H9 (cell line): ENCODE measurements at regions not wholly inside any gene's neighbourhood (a gene's known extent, or its start where the extent isn't known, plus 50 kb on each side); places are given as distances from the start of the nearest gene placed in this dataset.

Experiments
- DNase-seq: peaks from one replicate; pipeline ENCODE4 v3.0.0-alpha.2; 2017
- H2AFZ ChIP-seq: one replicate; pipeline ENCODE4 v1.6.1; 2013; ENCODE audit warnings: mild to moderate bottlenecking, low read length, control low read depth, moderate library complexity
- H2AK5ac ChIP-seq: 2 replicates; pipeline ENCODE4 v1.6.1; 2013; ENCODE audit warnings: low read length, control low read depth, mixed read lengths; ENCODE audit not compliant: insufficient read length
- H2BK120ac ChIP-seq: one replicate; pipeline ENCODE4 v1.6.1; 2013; ENCODE audit warnings: low read depth, mild to moderate bottlenecking, low read length, control low read depth, inconsistent platforms; ENCODE audit not compliant: poor library complexity, severe bottlenecking
- H2BK12ac ChIP-seq: 2 replicates; pipeline ENCODE4 v1.6.1; 2013; ENCODE audit warnings: low read length, control low read depth, mixed read lengths, low read depth; ENCODE audit not compliant: insufficient read length
- H2BK15ac ChIP-seq: 2 replicates; pipeline ENCODE4 v1.6.1; 2013; ENCODE audit warnings: low read depth, low read length, control low read depth
- H2BK20ac ChIP-seq: one replicate; pipeline ENCODE4 v1.6.1; 2013; ENCODE audit warnings: low read depth, mild to moderate bottlenecking, low read length, control low read depth, inconsistent platforms; ENCODE audit not compliant: poor library complexity, severe bottlenecking
- H2BK5ac ChIP-seq: 2 replicates; pipeline ENCODE4 v1.6.1; 2013; ENCODE audit warnings: low read length, control low read depth, mixed read lengths; ENCODE audit not compliant: insufficient read length
- H3K14ac ChIP-seq: 2 replicates; pipeline ENCODE4 v1.6.1; 2013; ENCODE audit warnings: low read length, control low read depth; ENCODE audit not compliant: insufficient read depth
- H3K18ac ChIP-seq: 2 replicates; pipeline ENCODE4 v1.6.1; 2013; ENCODE audit warnings: low read depth, mild to moderate bottlenecking, mixed read lengths, low read length, control low read depth; ENCODE audit not compliant: insufficient read length
- H3K23ac ChIP-seq: 2 replicates; pipeline ENCODE4 v1.6.1; 2013; ENCODE audit warnings: low read length, control low read depth, mixed read lengths, low read depth; ENCODE audit not compliant: insufficient read length
- H3K23me2 ChIP-seq: 2 replicates; pipeline ENCODE4 v1.6.1; 2013; ENCODE audit warnings: low read depth, mild to moderate bottlenecking, mixed read lengths, low read length, control low read depth; ENCODE audit not compliant: insufficient read length, poor library complexity, severe bottlenecking
- H3K27ac ChIP-seq: 2 replicates; pipeline ENCODE4 v1.5.1; 2013; ENCODE audit warnings: low read length, control low read depth, mixed read lengths, low read depth; ENCODE audit not compliant: insufficient read length
- H3K27me3 ChIP-seq: 2 replicates; pipeline ENCODE4 v1.6.1; 2013; ENCODE audit warnings: low read length, control low read depth, inconsistent platforms; ENCODE audit not compliant: insufficient read depth
- H3K4ac ChIP-seq: 2 replicates; pipeline ENCODE4 v1.6.1; 2013; ENCODE audit warnings: low read depth, mild to moderate bottlenecking, control low read depth, inconsistent platforms, low read length, moderate library complexity
- H3K4me1 ChIP-seq: 2 replicates; pipeline ENCODE4 v1.6.1; 2013; ENCODE audit warnings: low read length, control low read depth, inconsistent platforms; ENCODE audit not compliant: insufficient read depth
- H3K4me2 ChIP-seq: 2 replicates; pipeline ENCODE4 v1.6.1; 2013; ENCODE audit warnings: low read length, control low read depth, mixed read lengths; ENCODE audit not compliant: insufficient read length, insufficient read depth
- H3K56ac ChIP-seq: 2 replicates; pipeline ENCODE4 v1.6.1; 2013; ENCODE audit warnings: low read depth, mild to moderate bottlenecking, mixed read lengths, low read length, control low read depth; ENCODE audit not compliant: insufficient read length
- H3K79me1 ChIP-seq: 2 replicates; pipeline ENCODE4 v1.6.1; 2013; ENCODE audit warnings: low read depth, mild to moderate bottlenecking, moderate library complexity, low read length, control low read depth, inconsistent platforms; ENCODE audit not compliant: insufficient read depth, poor library complexity, severe bottlenecking
- H3K79me2 ChIP-seq: 2 replicates; pipeline ENCODE4 v1.6.1; 2013; ENCODE audit warnings: low read length, control low read depth, inconsistent platforms; ENCODE audit not compliant: insufficient read depth
- H3K9ac ChIP-seq: 2 replicates; pipeline ENCODE4 v1.6.1; 2013; ENCODE audit warnings: low read length, control low read depth, mixed read lengths; ENCODE audit not compliant: insufficient read length; ENCODE audit errors: extremely low read depth
- H3K9me3 ChIP-seq: one replicate; pipeline ENCODE4 v1.6.1; 2013; ENCODE audit warnings: low read depth, low read length, inconsistent platforms; ENCODE audit not compliant: control insufficient read depth
- H3T11ph ChIP-seq: one replicate; pipeline ENCODE4 v1.6.1; 2013; ENCODE audit warnings: mild to moderate bottlenecking, low read length, control low read depth, inconsistent platforms
- H4K20me1 ChIP-seq: one replicate; pipeline ENCODE4 v1.6.1; 2013; ENCODE audit not compliant: control insufficient read depth, insufficient read length, insufficient read depth
- H4K5ac ChIP-seq: 2 replicates; pipeline ENCODE4 v1.6.1; 2013; ENCODE audit warnings: low read depth, mild to moderate bottlenecking, mixed read lengths, low read length, control low read depth; ENCODE audit not compliant: insufficient read length
- H4K8ac ChIP-seq: replicated peaks from 2 replicates; pipeline ENCODE4 v1.6.1; 2013; ENCODE audit warnings: low read length, control low read depth, mixed read lengths, low read depth; ENCODE audit not compliant: insufficient read length
- H4K91ac ChIP-seq: 2 replicates; pipeline ENCODE4 v1.6.1; 2013; ENCODE audit warnings: low read depth, mild to moderate bottlenecking, moderate library complexity, mixed read lengths, low read length, control low read depth; ENCODE audit not compliant: insufficient read length
- H3K27ac Mint-ChIP-seq, 3 experiments: 2 replicates in 2 of 3; 3 replicates in 1 of 3; pipeline ENCODE4 v1.8.0; 2020 to 2021; ENCODE audit warnings: mixed read lengths in 3 of 3, mild to moderate bottlenecking in 1 of 3, moderate library complexity in 1 of 3
- H3K27me3 Mint-ChIP-seq: 2 replicates; pipeline ENCODE4 v1.8.0; 2021; ENCODE audit warnings: low read depth, mild to moderate bottlenecking, moderate library complexity, mixed read lengths
- H3K36me3 Mint-ChIP-seq, 3 experiments: 2 replicates in 2 of 3; 3 replicates in 1 of 3; pipeline ENCODE4 v1.8.0; 2020 to 2021; ENCODE audit warnings: low read depth in 3 of 3, mixed read lengths in 3 of 3; ENCODE audit not compliant: insufficient read depth in 1 of 3
- H3K4me1 Mint-ChIP-seq, 2 experiments: 2 replicates each; pipeline ENCODE4 v1.8.0; 2020; ENCODE audit warnings: mixed read lengths in 2 of 2
- H3K4me3 Mint-ChIP-seq, 2 experiments: 2 replicates in 1 of 2; 3 replicates in 1 of 2; pipeline ENCODE4 v1.8.0; 2020 to 2021; ENCODE audit warnings: mild to moderate bottlenecking in 2 of 2, mixed read lengths in 2 of 2, moderate library complexity in 1 of 2
- H3K9me3 Mint-ChIP-seq, 2 experiments: 2 replicates in 1 of 2; 3 replicates in 1 of 2; pipeline ENCODE4 v1.8.0; 2020; ENCODE audit warnings: mild to moderate bottlenecking in 2 of 2, mixed read lengths in 2 of 2, moderate library complexity in 1 of 2
- WGBS: extraction: QIAGEN DNeasy Blood & Tissue Kit; methylation state at CpG from one replicate; pipeline ENCODE4 v1.1.7; 2013; ENCODE audit warnings: missing lambda C conversion rate, low lambda C conversion rate, mixed read lengths; ENCODE audit not compliant: insufficient read length; ENCODE audit errors: extremely low coverage; 5-methylcytosine and 5-hydroxymethylcytosine counted together
- TF ChIP-seq, protein P1 (sequence below): fragments of 200-600 bp; sonication (generic); conservative IDR thresholded peaks from 3 replicates; pipeline ENCODE4 v1.8.0; 2021; ENCODE audit warnings: antibody characterized with exemption, mild to moderate bottlenecking

GRCh38 chr10:3382092-3382491, 209.5 kb upstream of the PITRM1 start:
- H4K5ac ChIP-seq, result no peak overlapping the region
- no peak overlapping the region for H2BK12ac ChIP-seq
- Mint-ChIP-seq H3K27me3 (no peaks in the 10 kb centered on the region), H3K9me3 (peaks cover 9 to 16% of the 10 kb centered on the region in 2 experiments), H3K4me1 (no peaks in the 10 kb centered on the region), H3K4me3 (no peak overlapping the region), H3K36me3 (peaks cover 0 to 9% (median 0%) of the 10 kb centered on the region in 3 experiments; a peak in 4 of 7 replicates), H3K27ac (no peak overlapping the region)
- no peak overlapping the region for H3K4ac ChIP-seq
- no peak overlapping the region for H2AFZ ChIP-seq
- H2BK15ac ChIP-seq, result no peak overlapping the region
- H3K4me2 ChIP-seq, result no peak overlapping the region
- no peak overlapping the region for H4K8ac ChIP-seq
- no peak overlapping the region for H3K9ac ChIP-seq
- H2BK120ac ChIP-seq, result no peak overlapping the region
- no peak overlapping the region for H3K14ac ChIP-seq
- no peak overlapping the region for H3K23ac ChIP-seq
- no CpG with 5 or more reads among the region's 2 CpGs for WGBS
- no peak overlapping the region for H3K27ac ChIP-seq
- DNase-seq, result no peak
- no peak overlapping the region for H2BK5ac ChIP-seq
- no peaks in the 10 kb centered on the region for H3K79me1 ChIP-seq
- no peaks in the 10 kb centered on the region for H4K20me1 ChIP-seq
- no peak overlapping the region for H2AK5ac ChIP-seq
- H2BK20ac ChIP-seq, result no peak overlapping the region
- no peaks in the 10 kb centered on the region; the same call in 1 of the 2 replicates for H3K27me3 ChIP-seq
- H3K23me2 ChIP-seq, result no peaks in the 10 kb centered on the region
- H3K4me1 ChIP-seq, result no peaks in the 10 kb centered on the region
- no peaks in the 10 kb centered on the region for H3K9me3 ChIP-seq
- no peak overlapping the region for H4K91ac ChIP-seq
- no peaks in the 10 kb centered on the region for H3K79me2 ChIP-seq
- no peak overlapping the region for H3T11ph ChIP-seq
- H3K56ac ChIP-seq, result no peak overlapping the region
- no peak overlapping the region for H3K18ac ChIP-seq
- TF ChIP-seq, protein P1, sequence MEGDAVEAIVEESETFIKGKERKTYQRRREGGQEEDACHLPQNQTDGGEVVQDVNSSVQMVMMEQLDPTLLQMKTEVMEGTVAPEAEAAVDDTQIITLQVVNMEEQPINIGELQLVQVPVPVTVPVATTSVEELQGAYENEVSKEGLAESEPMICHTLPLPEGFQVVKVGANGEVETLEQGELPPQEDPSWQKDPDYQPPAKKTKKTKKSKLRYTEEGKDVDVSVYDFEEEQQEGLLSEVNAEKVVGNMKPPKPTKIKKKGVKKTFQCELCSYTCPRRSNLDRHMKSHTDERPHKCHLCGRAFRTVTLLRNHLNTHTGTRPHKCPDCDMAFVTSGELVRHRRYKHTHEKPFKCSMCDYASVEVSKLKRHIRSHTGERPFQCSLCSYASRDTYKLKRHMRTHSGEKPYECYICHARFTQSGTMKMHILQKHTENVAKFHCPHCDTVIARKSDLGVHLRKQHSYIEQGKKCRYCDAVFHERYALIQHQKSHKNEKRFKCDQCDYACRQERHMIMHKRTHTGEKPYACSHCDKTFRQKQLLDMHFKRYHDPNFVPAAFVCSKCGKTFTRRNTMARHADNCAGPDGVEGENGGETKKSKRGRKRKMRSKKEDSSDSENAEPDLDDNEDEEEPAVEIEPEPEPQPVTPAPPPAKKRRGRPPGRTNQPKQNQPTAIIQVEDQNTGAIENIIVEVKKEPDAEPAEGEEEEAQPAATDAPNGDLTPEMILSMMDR, result no peak
